Stimulated activated naive B cell treated with anti-CD40 and anti-IgM and Interleukin-4, amounts not matched to agents 10 μg/mL and 1 μg/mL and 100 μg/mL, for 72 hours (primary cell): ENCODE measurements at regions not wholly inside any gene's neighbourhood (a gene's known extent, or its start where the extent isn't known, plus 50 kb on each side); places are given as distances from the start of the nearest gene placed in this dataset.

Source experiments
- ATAC-seq, 2 donors: fragments of 150-1000 bp; cut with Tn5 transposase; replicated peaks; 2 replicates each; pipeline ENCODE4 v1.10.0; 2021; ENCODE audit warnings: moderate library complexity in 1 of 2
- DNase-seq: peaks from one replicate; pipeline ENCODE4 v3.0.0; 2021
- H3K27ac Mint-ChIP-seq: one replicate; pipeline ENCODE4 v1.8.0; 2022; ENCODE audit warnings: mild to moderate bottlenecking, mixed read lengths
- H3K27me3 Mint-ChIP-seq, 2 donors: one replicate each; pipeline ENCODE4 v1.8.0; 2022; ENCODE audit warnings: mixed read lengths in 2 of 2
- H3K36me3 Mint-ChIP-seq, 2 donors: one replicate each; pipeline ENCODE4 v1.8.0; 2022; ENCODE audit warnings: mixed read lengths in 2 of 2, mild to moderate bottlenecking in 1 of 2
- H3K4me1 Mint-ChIP-seq, 2 donors: one replicate each; pipeline ENCODE4 v1.8.0; 2022; ENCODE audit warnings: mixed read lengths in 2 of 2, mild to moderate bottlenecking in 1 of 2
- H3K4me3 Mint-ChIP-seq, 2 donors: one replicate each; pipeline ENCODE4 v1.8.0; 2022; ENCODE audit warnings: mild to moderate bottlenecking in 2 of 2, mixed read lengths in 2 of 2, moderate library complexity in 1 of 2
- H3K9me3 Mint-ChIP-seq, 2 donors: one replicate each; pipeline ENCODE4 v1.8.0; 2022; ENCODE audit warnings: mixed read lengths in 2 of 2, mild to moderate bottlenecking in 1 of 2

GRCh38 chr3:113079218-113079961, 88.6 kb downstream of the GTPBP8 start:
- H3K4me1 Mint-ChIP-seq = peaks cover 0 to 4% of the 10 kb centered on the region in 2 donors
- H3K9me3 Mint-ChIP-seq = no peaks in the 10 kb centered on the region
- peaks cover 0 to 14% of the 10 kb centered on the region in 2 donors for H3K36me3 Mint-ChIP-seq
- no peak overlapping the region for H3K4me3 Mint-ChIP-seq
- ATAC-seq = no peak
- no peak for DNase-seq
- no peaks in the 10 kb centered on the region for H3K27me3 Mint-ChIP-seq
- no peak overlapping the region for H3K27ac Mint-ChIP-seq

- ATAC-seq (no peak), DNase-seq (no peak)
- Mint-ChIP-seq H3K27me3 (no peaks in the 10 kb centered on the region), H3K4me3 (no peak overlapping the region), H3K27ac (no peak overlapping the region), H3K9me3 (no peaks in the 10 kb centered on the region), H3K36me3 (peaks cover 17 to 27% of the 10 kb centered on the region in 2 donors), H3K4me1 (peaks cover 0 to under 1% of the 10 kb centered on the region in 2 donors)
These were observed 94.0 kb downstream of the GTPBP8 start for GRCh38 chr3:113084777-113085176.

- DNase-seq = no peak
- H3K27ac Mint-ChIP-seq = no peak overlapping the region
- peaks cover 22 to 35% of the 10 kb centered on the region in 2 donors for H3K36me3 Mint-ChIP-seq
- H3K27me3 Mint-ChIP-seq = no peaks in the 10 kb centered on the region
- H3K4me3 Mint-ChIP-seq = no peak overlapping the region
- H3K9me3 Mint-ChIP-seq = no peaks in the 10 kb centered on the region
- no peak for ATAC-seq
- no peaks in the 10 kb centered on the region for H3K4me1 Mint-ChIP-seq
These were observed 96.0 kb downstream of the GTPBP8 start for GRCh38 chr3:113086560-113087461.

GRCh38 chr3:113088616-113089015, 97.8 kb downstream of the GTPBP8 start:
- ATAC-seq (no peak), DNase-seq (no peak)
- no peaks in the 10 kb centered on the region for H3K9me3 Mint-ChIP-seq
- no peaks in the 10 kb centered on the region for H3K27me3 Mint-ChIP-seq
- no peak overlapping the region for H3K27ac Mint-ChIP-seq
- H3K4me3 Mint-ChIP-seq = no peak overlapping the region
- peaks cover 22 to 32% of the 10 kb centered on the region in 2 donors for H3K36me3 Mint-ChIP-seq
- H3K4me1 Mint-ChIP-seq = no peaks in the 10 kb centered on the region

- Mint-ChIP-seq H3K27me3 (no peaks in the 10 kb centered on the region), H3K4me3 (no peak overlapping the region), H3K9me3 (no peaks in the 10 kb centered on the region), H3K36me3 (peaks cover 16 to 23% of the 10 kb centered on the region in 2 donors), H3K27ac (no peak overlapping the region), H3K4me1 (peaks cover 1 to 4% of the 10 kb centered on the region in 2 donors)
- ATAC-seq = no peak
- DNase-seq = no peak
These were observed 100.6 kb downstream of the GTPBP8 start for GRCh38 chr3:113091417-113091816.

- Mint-ChIP-seq H3K27me3 (no peaks in the 10 kb centered on the region), H3K4me3 (no peak overlapping the region), H3K9me3 (no peaks in the 10 kb centered on the region), H3K4me1 (peaks cover 1 to 4% of the 10 kb centered on the region in 2 donors), H3K27ac (no peak overlapping the region), H3K36me3 (peaks cover 16 to 25% of the 10 kb centered on the region in 2 donors)
- DNase-seq (no peak), ATAC-seq (no peak)
These were observed 102.0 kb downstream of the GTPBP8 start for GRCh38 chr3:113092746-113093145.

GRCh38 chr3:113094337-113095221, 103.8 kb downstream of the GTPBP8 start:
- DNase-seq = no peak
- H3K36me3 Mint-ChIP-seq = peaks cover 13 to 20% of the 10 kb centered on the region in 2 donors
- peaks cover 1 to 4% of the 10 kb centered on the region in 2 donors for H3K4me1 Mint-ChIP-seq
- no peaks in the 10 kb centered on the region for H3K27me3 Mint-ChIP-seq
- no peak for ATAC-seq
- no peak overlapping the region for H3K27ac Mint-ChIP-seq
- H3K9me3 Mint-ChIP-seq = no peaks in the 10 kb centered on the region
- no peak overlapping the region for H3K4me3 Mint-ChIP-seq

- H3K27ac Mint-ChIP-seq = no peak overlapping the region
- H3K4me1 Mint-ChIP-seq = peaks cover 1 to 4% of the 10 kb centered on the region in 2 donors
- no peak for ATAC-seq
- no peaks in the 10 kb centered on the region for H3K9me3 Mint-ChIP-seq
- H3K27me3 Mint-ChIP-seq = no peaks in the 10 kb centered on the region
- H3K4me3 Mint-ChIP-seq = no peak overlapping the region
- DNase-seq = no peak
- peaks cover 5 to 17% of the 10 kb centered on the region in 2 donors for H3K36me3 Mint-ChIP-seq
These were observed 105.6 kb downstream of the GTPBP8 start for GRCh38 chr3:113096188-113096892.

GRCh38 chr3:113097960-113098447, 107.2 kb downstream of the GTPBP8 start:
- no peak for DNase-seq
- H3K27ac Mint-ChIP-seq = no peak overlapping the region
- no peaks in the 10 kb centered on the region for H3K27me3 Mint-ChIP-seq
- H3K4me1 Mint-ChIP-seq = peaks cover 1 to 4% of the 10 kb centered on the region in 2 donors
- no peak overlapping the region for H3K4me3 Mint-ChIP-seq
- ATAC-seq = no peak
- H3K36me3 Mint-ChIP-seq = peaks cover 8 to 25% of the 10 kb centered on the region in 2 donors
- no peaks in the 10 kb centered on the region for H3K9me3 Mint-ChIP-seq

- Mint-ChIP-seq H3K4me3 (no peak overlapping the region), H3K27ac (no peak overlapping the region), H3K9me3 (no peaks in the 10 kb centered on the region), H3K4me1 (peaks cover 1 to 4% of the 10 kb centered on the region in 2 donors), H3K36me3 (peaks cover 8 to 25% of the 10 kb centered on the region in 2 donors), H3K27me3 (no peaks in the 10 kb centered on the region)
- ATAC-seq = no peak
- DNase-seq = no peak
These were observed 109.3 kb downstream of the GTPBP8 start for GRCh38 chr3:113100063-113100462.

- Mint-ChIP-seq H3K27me3 (no peaks in the 10 kb centered on the region), H3K36me3 (peaks cover 8 to 21% of the 10 kb centered on the region in 2 donors), H3K4me3 (no peak overlapping the region), H3K9me3 (no peaks in the 10 kb centered on the region), H3K4me1 (peaks cover 1 to 5% of the 10 kb centered on the region in 2 donors), H3K27ac (no peak overlapping the region)
- no peak for ATAC-seq
- DNase-seq = no peak
These were observed 107.8 kb upstream of the BOC start for GRCh38 chr3:113103588-113103987.

- ATAC-seq (no peak), DNase-seq (no peak)
- no peaks in the 10 kb centered on the region for H3K9me3 Mint-ChIP-seq
- H3K27me3 Mint-ChIP-seq = no peaks in the 10 kb centered on the region
- H3K4me1 Mint-ChIP-seq = peaks cover 1 to 5% of the 10 kb centered on the region in 2 donors
- no peak overlapping the region for H3K27ac Mint-ChIP-seq
- H3K36me3 Mint-ChIP-seq = peaks cover 3 to 14% of the 10 kb centered on the region in 2 donors
- no peak overlapping the region for H3K4me3 Mint-ChIP-seq
These were observed 106.8 kb upstream of the BOC start for GRCh38 chr3:113104357-113105092.

GRCh38 chr3:113105093-113105449, 106.3 kb upstream of the BOC start:
- DNase-seq (no peak), ATAC-seq (no peak)
- Mint-ChIP-seq H3K36me3 (peaks cover 3 to 11% of the 10 kb centered on the region in 2 donors), H3K27ac (no peak overlapping the region), H3K27me3 (no peaks in the 10 kb centered on the region), H3K4me1 (peaks cover 1 to 5% of the 10 kb centered on the region in 2 donors), H3K9me3 (no peaks in the 10 kb centered on the region), H3K4me3 (no peak overlapping the region)
